HG03575 (cell line): ENCODE measurements at regions not wholly inside any gene's neighbourhood (a gene's known extent, or its start where the extent isn't known, plus 50 kb on each side); places are given as distances from the start of the nearest gene placed in this dataset.
A peak's percentile ranks its signal among the peaks of the same experiment; 100 is the strongest.
"Not testable (repeated sequence)": the region's sequence is repeated elsewhere in the genome, so short reads cannot be mapped to it uniquely, and the experiment has no call there.

Experiments
- ATAC-seq: cut with Tn5 transposase; IDR thresholded peaks from one replicate; pipeline ENCODE4 v1.9.1; 2021; ENCODE audit not compliant: unreplicated experiment, insufficient number of reproducible peaks, low FRiP score; ENCODE audit errors: extremely low read depth

DNA sequence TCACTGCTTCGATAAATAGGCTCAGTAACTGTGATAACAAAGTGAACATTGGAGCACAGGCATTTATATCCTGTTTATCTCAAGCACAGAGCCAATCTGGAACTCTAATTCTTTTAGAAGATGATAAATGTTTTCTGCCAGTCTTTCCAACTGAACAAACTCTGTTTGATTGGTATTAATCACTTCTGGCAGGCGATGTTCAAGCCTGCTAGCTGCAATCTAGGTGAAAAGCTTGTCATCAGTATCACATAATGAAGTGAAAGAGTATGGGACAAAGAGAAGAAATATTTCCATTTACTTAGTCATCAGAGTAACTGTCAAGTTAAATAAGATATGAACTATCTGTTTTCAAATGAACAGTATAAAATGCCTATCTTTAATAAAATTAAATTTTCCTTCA is 577.3 kb downstream of the VGLL3 start:
- no peak for ATAC-seq

DNA sequence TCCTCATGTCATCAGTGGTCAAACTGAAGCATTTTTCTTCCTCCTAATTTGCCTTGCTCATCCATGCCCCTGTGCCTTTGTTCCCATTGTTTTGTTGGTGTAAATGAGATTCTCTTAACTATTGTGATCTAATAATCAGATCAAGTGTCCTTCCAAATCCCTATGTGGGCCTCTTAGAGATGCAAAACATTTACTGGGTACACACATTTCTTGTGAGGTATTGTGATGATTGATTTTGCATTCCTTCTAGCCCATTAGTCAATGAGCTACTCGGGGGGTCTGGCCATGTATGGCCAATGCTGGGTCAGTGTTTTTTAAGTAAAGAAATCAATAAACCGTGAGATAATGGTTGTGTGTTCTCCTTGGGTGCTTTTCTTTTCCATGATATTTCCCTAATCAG is 580.4 kb downstream of the VGLL3 start:
- ATAC-seq, result no peak

GRCh38 chr3:86389759-86390158 is 601.2 kb downstream of the VGLL3 start:
- ATAC-seq, result not testable (repeated sequence)

DNA sequence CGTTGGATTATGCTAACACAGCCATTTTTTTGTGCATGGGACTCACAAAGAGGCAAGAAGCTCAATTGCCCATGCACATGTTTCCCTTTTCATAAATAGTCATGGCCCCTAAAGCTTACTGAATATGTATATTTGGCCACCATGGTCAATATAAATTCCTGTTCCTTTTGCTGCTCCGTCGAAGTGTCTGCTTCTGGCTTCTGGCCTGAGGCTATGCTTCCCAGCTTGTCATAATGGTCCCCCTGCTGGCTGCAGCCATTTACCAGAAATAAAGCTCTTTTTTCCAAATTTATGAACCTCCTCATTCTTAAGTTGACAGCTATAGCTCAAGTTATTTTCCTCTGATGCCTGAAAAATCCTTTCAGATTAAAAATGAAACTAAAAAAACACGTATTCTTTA is 602.1 kb downstream of the VGLL3 start:
- no peak for ATAC-seq

- no peak for ATAC-seq
Measured at GRCh38 chr3:86382556-86382955, 608.4 kb downstream of the VGLL3 start.

DNA sequence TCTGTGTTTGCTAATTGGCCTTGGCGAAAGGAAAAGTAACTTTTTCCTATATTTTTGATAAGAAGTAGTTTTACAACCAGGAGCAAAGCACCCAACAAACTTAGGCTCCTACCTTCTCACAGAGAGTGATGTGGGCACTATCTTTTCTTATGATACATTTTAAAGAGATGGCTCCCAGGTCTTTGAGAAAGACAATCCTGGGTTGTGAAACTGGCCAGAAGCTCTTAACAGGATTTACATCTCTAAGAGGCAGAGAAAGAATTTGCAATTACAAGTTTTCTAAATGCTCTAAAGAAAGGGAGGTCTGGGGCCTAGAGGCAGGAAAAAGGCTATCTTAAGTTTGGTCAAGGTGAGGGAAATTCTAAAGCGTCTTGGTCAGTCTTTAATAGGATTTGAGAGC is 609.7 kb downstream of the VGLL3 start:
- ATAC-seq, result no peak

DNA sequence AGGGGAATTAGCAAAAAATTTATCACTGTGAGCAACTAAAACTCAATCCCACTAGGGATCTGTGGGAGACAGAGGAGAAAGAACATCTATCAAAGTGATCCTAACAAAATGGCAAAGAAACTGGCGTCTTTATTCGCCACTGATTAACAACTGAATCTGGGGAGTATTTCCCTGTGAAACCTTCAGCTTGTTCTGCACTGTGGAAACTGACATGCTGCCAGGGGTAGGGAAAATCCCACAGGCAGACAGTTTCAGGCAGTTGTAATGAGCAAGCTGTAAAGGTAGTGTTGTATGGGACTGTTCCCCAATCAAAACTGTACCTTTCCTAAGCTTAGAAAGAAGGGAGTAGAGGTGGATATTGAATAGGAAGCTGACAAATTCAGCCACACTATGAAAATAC is 611.7 kb downstream of the VGLL3 start:
- ATAC-seq, result no peak

DNA sequence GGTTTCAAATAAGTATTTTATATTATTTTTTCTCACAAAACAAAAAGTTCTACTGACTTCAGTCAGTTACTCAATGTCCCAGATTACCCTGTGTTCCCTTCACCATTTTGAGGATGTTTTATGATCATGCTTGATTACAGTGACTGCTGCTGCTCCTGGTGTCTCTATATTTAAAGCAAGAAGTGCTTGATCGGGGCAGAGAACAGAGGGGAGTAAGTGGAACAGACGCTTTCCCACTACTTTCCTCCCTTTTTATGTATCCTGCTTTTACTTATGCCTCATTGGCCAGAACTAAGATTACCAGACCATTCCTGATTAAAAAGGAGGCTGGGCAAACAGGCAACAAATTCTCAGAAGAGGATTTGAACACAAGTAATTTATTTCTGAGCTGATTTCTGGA is 612.1 kb downstream of the VGLL3 start:
- no peak for ATAC-seq

DNA sequence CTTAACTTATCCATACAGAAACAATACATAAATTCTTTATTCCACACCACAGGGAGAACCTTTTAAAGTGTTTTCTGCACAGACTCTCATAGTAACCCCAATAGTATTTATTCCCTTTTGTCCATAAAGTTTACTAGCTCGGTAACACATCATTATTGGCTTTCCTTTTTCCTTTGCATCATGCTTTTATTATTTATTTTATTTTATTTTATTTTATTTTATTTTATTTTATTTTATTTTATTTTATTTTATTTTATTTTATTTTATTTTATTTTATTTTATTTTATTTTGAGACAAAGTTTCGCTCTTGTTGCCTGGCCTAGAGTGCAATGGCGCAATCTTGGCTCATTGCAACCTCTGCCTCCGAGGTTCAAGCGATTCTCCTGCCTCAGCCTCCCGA is 655.4 kb downstream of the VGLL3 start:
- ATAC-seq, result not testable (repeated sequence)

GRCh38 chr3:86333636-86334035 is 657.3 kb downstream of the VGLL3 start:
- ATAC-seq, result no peak

- no peak for ATAC-seq
Measured at GRCh38 chr3:86303935-86304334, 687.0 kb downstream of the VGLL3 start.

DNA sequence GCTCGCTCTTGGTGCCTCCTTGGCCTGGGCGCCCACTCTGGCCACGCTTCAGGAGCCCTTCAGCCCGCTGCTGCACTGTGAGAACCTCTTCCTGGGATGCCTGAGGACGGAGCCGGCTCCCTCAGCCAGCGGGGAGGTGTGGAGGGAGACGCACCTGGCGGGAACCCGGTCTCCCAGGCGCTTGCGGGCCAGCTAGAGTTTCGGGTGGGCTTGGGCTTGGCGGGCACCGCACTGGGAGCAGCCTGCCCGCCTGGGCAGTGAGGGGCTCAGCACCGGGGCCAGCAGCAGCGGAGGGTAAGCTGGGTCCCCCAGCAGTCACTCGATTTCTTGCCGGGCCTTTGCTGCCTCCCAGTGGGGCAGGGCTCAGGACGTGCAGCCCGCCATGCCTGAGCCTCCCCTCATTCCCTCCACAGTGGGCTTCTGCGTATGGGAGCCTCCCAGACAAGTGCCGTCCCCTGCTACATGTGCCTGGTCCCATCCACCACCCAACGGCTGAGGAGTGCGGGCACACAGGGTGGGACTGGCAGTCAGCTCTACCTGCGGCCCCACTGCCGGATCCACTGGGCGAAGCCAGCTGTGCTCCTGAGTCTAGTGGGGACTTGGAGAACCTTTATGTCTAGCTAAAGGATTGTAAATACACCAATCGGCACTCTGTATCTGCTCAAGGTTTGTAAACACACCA is 708.7 kb downstream of the VGLL3 start:
- ATAC-seq, result no peak

- no peak for ATAC-seq
Measured at GRCh38 chr3:86269364-86270155, 721.4 kb downstream of the VGLL3 start.

- peak; percentile 90 for ATAC-seq
Measured at GRCh38 chr3:86257955-86258641, 732.9 kb downstream of the VGLL3 start.

- ATAC-seq, result no peak
Measured at GRCh38 chr3:86254480-86254879, 736.5 kb downstream of the VGLL3 start.

- no peak for ATAC-seq
Measured at GRCh38 chr3:86251781-86252180, 739.2 kb downstream of the VGLL3 start.

- no peak for ATAC-seq
Measured at GRCh38 chr3:86249833-86250232, 741.1 kb downstream of the VGLL3 start.

DNA sequence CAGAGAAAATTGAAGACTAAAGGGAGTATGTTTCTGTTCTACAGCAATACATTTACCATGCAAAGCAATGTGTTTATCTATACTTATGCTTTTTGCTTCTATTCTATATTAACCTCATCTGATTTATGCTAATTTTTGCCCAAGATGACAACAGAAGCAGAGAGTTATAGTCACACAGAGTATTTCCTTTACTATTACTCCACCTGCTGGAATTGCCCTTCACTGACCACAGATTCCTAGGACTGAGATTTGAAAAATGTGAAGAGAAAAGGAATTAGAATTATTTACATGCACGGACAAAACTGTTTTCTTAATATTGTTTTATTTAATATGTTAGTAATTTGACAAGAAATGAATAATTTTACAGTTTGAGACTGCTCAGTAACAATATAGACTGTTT is 745.6 kb downstream of the VGLL3 start:
- no peak for ATAC-seq

- no peak for ATAC-seq
Measured at GRCh38 chr3:86244905-86245304, 746.0 kb downstream of the VGLL3 start.

GRCh38 chr3:86239946-86240345 is 751.0 kb downstream of the VGLL3 start:
- no peak for ATAC-seq
